Osteoblast (primary cell): ENCODE measurements at regions not wholly inside any gene's neighbourhood (a gene's known extent, or its start where the extent isn't known, plus 50 kb on each side); places are given as distances from the start of the nearest gene placed in this dataset.

Experiments used
- DNase-seq: peaks from one replicate; pipeline ENCODE4 v3.0.0; 2011; ENCODE audit warnings: low spot score, mixed read lengths; ENCODE audit not compliant: insufficient read length; ENCODE audit errors: missing footprints
- H2AFZ ChIP-seq: 2 replicates; pipeline ENCODE4 v1.6.0; 2011; ENCODE audit warnings: mild to moderate bottlenecking, low read length
- H3K27ac ChIP-seq: 2 replicates; pipeline ENCODE4 v1.5.1; 2011; ENCODE audit warnings: mild to moderate bottlenecking, low read depth, low read length, moderate library complexity
- H3K27me3 ChIP-seq: 2 replicates; pipeline ENCODE4 v1.6.0; 2012; ENCODE audit warnings: mild to moderate bottlenecking, control low read depth, inconsistent platforms, low read length, moderate library complexity; ENCODE audit not compliant: insufficient read depth
- H3K36me3 ChIP-seq: 2 replicates; pipeline ENCODE4 v1.5.1; 2011; ENCODE audit warnings: mild to moderate bottlenecking, low read length, control low read depth, moderate library complexity; ENCODE audit not compliant: insufficient read depth
- H3K4me1 ChIP-seq: 2 replicates; pipeline ENCODE4 v1.5.1; 2011; ENCODE audit warnings: mild to moderate bottlenecking, low read length, control low read depth, moderate library complexity; ENCODE audit not compliant: insufficient read depth
- H3K4me2 ChIP-seq: 2 replicates; pipeline ENCODE4 v1.6.0; 2011; ENCODE audit warnings: mild to moderate bottlenecking, low read length; ENCODE audit not compliant: insufficient read depth
- H3K4me3 ChIP-seq: fragments of 200-600 bp; sonication (generic); 3 replicates; pipeline ENCODE4 v1.5.1; 2012; ENCODE audit warnings: mild to moderate bottlenecking, low read length, inconsistent platforms; ENCODE audit not compliant: insufficient read depth
- H3K79me2 ChIP-seq: 2 replicates; pipeline ENCODE4 v1.6.0; 2012; ENCODE audit warnings: mild to moderate bottlenecking, low read length, control low read depth, inconsistent platforms; ENCODE audit not compliant: insufficient read depth
- H3K9me3 ChIP-seq: 2 replicates; pipeline ENCODE4 v1.5.1; 2011; ENCODE audit warnings: low read depth, low read length, control low read depth
- H4K20me1 ChIP-seq: 2 replicates; pipeline ENCODE4 v1.6.0; 2012; ENCODE audit warnings: mild to moderate bottlenecking, low read length, control low read depth; ENCODE audit not compliant: insufficient read depth
- TF ChIP-seq, protein P1 (sequence below): IDR thresholded peaks from 2 replicates; pipeline ENCODE4 v1.5.1; 2011; ENCODE audit warnings: mild to moderate bottlenecking, low read depth, low read length, moderate library complexity; ENCODE audit errors: extremely low read depth

DNA sequence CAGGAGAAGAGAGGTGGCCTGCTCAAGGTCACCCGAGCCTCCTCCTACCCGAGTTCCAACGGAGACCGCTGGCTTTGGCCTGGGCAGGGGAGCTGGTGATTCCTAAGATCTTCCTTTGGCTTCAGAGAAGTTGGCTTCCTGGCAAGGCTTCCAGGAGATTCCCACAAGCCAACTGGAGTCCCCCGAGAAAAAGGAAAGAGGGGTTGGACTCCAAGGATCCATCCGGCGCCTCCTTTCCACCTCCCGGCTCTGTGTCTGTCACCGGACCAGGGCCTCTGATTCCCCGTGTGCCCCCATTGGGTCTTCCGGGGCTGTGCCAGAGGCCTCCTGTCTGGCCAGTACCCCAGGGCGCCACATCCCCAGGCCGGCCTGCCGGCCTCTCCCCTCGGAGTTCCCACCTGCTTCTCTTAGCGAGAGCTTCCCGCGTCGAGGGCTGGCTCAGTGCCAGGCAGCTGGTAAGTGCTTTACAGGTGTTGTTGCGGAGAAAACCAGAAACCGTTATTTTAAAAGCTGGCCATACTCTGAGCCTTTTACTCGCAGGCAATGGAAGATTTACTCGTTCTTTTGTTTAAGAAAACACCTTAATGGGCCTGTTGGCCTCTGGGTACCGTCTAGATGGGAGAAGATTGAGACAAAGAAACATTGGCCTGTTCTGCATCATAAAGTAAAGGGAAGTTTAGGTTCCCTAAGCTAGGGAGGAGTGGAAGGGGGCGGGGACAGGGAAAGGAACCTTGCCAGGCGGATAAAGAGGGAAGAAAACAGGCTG is 258.4 kb upstream of the SDK2 start:
- H3K27me3 ChIP-seq, result no peaks in the 10 kb centered on the region
- H3K9me3 ChIP-seq, result no peaks in the 10 kb centered on the region
- no peak overlapping the region for H3K4me2 ChIP-seq
- no peaks in the 10 kb centered on the region for H3K4me1 ChIP-seq
- no peak for DNase-seq
- no peak overlapping the region for H3K4me3 ChIP-seq
- H2AFZ ChIP-seq, result no peak overlapping the region
- TF ChIP-seq, protein P1, sequence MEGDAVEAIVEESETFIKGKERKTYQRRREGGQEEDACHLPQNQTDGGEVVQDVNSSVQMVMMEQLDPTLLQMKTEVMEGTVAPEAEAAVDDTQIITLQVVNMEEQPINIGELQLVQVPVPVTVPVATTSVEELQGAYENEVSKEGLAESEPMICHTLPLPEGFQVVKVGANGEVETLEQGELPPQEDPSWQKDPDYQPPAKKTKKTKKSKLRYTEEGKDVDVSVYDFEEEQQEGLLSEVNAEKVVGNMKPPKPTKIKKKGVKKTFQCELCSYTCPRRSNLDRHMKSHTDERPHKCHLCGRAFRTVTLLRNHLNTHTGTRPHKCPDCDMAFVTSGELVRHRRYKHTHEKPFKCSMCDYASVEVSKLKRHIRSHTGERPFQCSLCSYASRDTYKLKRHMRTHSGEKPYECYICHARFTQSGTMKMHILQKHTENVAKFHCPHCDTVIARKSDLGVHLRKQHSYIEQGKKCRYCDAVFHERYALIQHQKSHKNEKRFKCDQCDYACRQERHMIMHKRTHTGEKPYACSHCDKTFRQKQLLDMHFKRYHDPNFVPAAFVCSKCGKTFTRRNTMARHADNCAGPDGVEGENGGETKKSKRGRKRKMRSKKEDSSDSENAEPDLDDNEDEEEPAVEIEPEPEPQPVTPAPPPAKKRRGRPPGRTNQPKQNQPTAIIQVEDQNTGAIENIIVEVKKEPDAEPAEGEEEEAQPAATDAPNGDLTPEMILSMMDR, result no peak
- H3K36me3 ChIP-seq, result no peaks in the 10 kb centered on the region
- H4K20me1 ChIP-seq, result no peaks in the 10 kb centered on the region
- no peaks in the 10 kb centered on the region for H3K79me2 ChIP-seq
- no peak overlapping the region for H3K27ac ChIP-seq

DNA sequence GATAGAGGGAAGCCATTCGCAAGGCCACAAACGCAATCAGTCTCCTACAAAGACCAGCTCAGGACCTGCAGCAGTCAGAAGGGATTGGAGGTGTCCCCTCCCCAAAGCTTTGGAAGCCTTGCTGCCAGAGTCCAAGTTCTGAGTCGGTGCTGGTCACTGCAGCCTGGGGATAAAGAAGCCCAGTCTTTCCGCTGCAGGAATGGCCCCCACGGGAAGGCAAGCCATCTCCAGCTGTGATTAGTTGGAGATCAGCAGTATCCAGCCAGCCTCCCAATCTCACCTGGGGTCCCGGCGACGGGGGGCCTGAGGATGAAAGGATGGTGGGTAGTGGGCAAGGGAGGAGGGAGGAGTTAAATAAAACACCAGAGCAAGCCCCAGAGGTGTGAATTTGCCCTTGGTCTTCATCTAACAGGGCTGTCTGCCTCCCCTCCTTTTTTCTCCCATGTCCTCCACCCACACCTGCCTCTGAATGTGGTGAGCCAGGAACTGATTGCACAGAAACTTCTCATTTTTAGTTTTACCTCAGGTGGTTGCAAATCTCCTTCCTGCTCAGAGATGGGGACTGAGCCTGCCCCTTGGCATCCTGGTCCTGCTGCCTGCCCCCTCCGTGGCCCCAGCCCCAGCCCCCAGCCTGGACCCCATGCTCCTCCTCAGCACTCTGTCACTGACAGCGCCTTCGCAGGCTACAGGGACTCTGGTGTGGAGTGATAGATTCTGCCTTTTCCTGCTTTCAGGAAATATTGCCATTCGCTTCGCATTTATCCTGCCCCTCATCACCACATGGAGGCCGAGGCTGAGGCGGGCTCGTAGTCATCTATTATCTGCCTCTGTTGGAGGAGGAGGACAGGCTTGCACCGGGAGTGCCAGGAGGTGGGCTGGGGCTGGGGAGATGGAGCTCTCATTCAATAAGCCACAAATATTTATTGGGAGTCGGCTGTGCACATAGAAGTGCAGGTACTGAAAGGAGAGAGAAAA is 262.9 kb upstream of the SDK2 start:
- no peak overlapping the region for H3K27ac ChIP-seq
- H3K4me3 ChIP-seq, result no peak overlapping the region
- H3K4me2 ChIP-seq, result no peak overlapping the region
- no peak for DNase-seq
- no peaks in the 10 kb centered on the region for H3K4me1 ChIP-seq
- TF ChIP-seq, protein P1, result no peak
- H2AFZ ChIP-seq, result no peak overlapping the region
- H3K79me2 ChIP-seq, result no peaks in the 10 kb centered on the region
- no peaks in the 10 kb centered on the region for H3K9me3 ChIP-seq
- no peaks in the 10 kb centered on the region for H4K20me1 ChIP-seq
- no peaks in the 10 kb centered on the region for H3K36me3 ChIP-seq
- no peaks in the 10 kb centered on the region for H3K27me3 ChIP-seq

DNA sequence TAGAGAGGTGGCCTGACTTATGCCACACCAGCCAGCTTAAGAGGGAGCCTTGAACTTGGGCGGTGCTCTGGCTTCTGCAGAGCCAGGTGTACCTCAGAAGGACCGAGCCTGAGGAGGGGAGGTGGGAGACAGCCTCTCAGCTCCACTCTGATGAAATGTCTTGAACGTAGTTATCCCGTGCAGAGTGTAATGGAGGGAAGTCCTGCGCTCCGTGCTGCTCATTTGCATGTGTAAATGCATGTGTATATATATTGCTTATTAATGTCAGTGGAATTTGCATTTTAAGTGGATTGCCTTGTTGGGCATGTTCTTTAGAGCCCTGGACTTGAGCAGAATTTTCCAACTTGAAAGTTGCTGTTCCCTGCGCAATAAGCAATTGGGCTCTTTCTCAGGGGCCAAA is 264.9 kb upstream of the SDK2 start:
- no peaks in the 10 kb centered on the region for H3K36me3 ChIP-seq
- no peaks in the 10 kb centered on the region for H3K79me2 ChIP-seq
- H3K27ac ChIP-seq, result no peak overlapping the region
- no peaks in the 10 kb centered on the region for H3K9me3 ChIP-seq
- H4K20me1 ChIP-seq, result no peaks in the 10 kb centered on the region
- DNase-seq, result no peak
- H2AFZ ChIP-seq, result no peak overlapping the region
- H3K4me1 ChIP-seq, result no peaks in the 10 kb centered on the region
- no peak overlapping the region for H3K4me2 ChIP-seq
- TF ChIP-seq, protein P1, result no peak
- no peak overlapping the region for H3K4me3 ChIP-seq
- H3K27me3 ChIP-seq, result no peaks in the 10 kb centered on the region

DNA sequence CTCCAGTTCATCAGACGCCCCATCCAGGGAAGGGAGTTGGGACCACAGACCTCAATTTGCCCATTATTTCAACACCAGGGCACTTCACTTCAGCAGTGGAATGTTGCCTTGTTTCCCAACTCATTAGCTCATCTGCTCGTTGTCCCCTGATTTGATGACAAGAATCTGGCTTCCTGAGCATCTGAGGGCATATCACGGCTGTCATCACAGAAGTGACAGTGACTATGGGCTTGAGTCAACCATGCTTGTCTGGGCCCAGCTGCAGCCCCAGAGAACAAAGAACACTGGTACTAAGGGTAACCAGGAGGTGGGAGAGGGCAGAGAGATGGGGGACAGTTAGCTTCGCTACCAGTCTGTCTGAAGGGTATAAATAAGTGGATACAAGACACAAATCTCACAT is 266.0 kb upstream of the SDK2 start:
- no peaks in the 10 kb centered on the region for H4K20me1 ChIP-seq
- H3K4me2 ChIP-seq, result no peak overlapping the region
- no peaks in the 10 kb centered on the region for H3K79me2 ChIP-seq
- H3K4me1 ChIP-seq, result no peaks in the 10 kb centered on the region
- TF ChIP-seq, protein P1, result no peak
- DNase-seq, result no peak
- H3K27ac ChIP-seq, result no peak overlapping the region
- no peaks in the 10 kb centered on the region for H3K9me3 ChIP-seq
- H3K36me3 ChIP-seq, result no peaks in the 10 kb centered on the region
- no peaks in the 10 kb centered on the region for H3K27me3 ChIP-seq
- no peak overlapping the region for H3K4me3 ChIP-seq
- no peak overlapping the region for H2AFZ ChIP-seq
